Stomach (tissue), 4 donors: ENCODE measurements at regions not wholly inside any gene's neighbourhood (a gene's known extent, or its start where the extent isn't known, plus 50 kb on each side); places are given as distances from the start of the nearest gene placed in this dataset.

Source experiments
- EP300 ChIP-seq: sonication (generic); formaldehyde crosslinking; IDR thresholded peaks from one replicate; pipeline ENCODE4 v1.6.1; 2017; ENCODE audit warnings: antibody characterized with exemption
- POLR2A ChIP-seq, 4 donors: fragments of 450-650 bp; IDR thresholded peaks; one replicate each; pipeline ENCODE4 v1.6.1; 2016; ENCODE audit warnings: antibody characterized with exemption in 4 of 4, control low read depth in 2 of 4, mild to moderate bottlenecking in 1 of 4, moderate library complexity in 1 of 4
- TF ChIP-seq, protein P1 (sequence below), 7 experiments: fragments of 450-650 bp in 4 of 7; fragments of 200-600 bp in 3 of 7; sonication (generic) in 3 of 7; IDR thresholded peaks; one replicate each; pipeline ENCODE4 v1.5.1; 2016 to 2019; ENCODE audit warnings: antibody characterized with exemption in 7 of 7, control low read depth in 2 of 7, mild to moderate bottlenecking in 1 of 7

DNA sequence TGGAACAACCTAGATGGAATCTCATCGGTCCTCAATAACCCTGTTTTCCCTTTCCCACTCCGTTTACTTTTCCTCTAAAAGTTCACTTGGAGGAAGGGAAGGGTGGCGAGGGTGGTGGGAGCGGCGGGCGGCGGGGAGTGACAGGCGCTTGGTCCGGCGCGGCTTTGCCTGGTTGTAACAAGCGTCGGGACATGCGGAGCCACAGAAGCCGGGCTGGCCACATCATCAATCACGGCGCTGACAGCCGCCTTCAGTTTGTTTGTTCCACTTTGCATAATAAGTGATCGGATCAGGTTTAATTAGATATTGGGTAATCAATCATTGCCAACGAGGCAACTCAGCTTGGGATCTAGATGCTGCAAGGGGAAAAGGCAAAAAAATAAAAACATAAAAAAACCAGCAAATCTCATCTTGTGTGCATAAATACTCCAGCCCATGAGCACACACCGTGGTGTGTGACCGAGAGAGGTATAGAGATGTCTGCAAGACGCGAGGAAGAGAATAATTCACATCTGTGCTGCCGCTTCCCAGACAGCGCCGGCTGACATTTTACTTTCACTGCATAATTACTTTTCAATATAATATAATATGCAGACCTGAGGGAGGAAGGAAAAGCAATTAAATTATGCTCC lies 396.2 kb upstream of the IRX4 start:
- TF ChIP-seq, protein P1, sequence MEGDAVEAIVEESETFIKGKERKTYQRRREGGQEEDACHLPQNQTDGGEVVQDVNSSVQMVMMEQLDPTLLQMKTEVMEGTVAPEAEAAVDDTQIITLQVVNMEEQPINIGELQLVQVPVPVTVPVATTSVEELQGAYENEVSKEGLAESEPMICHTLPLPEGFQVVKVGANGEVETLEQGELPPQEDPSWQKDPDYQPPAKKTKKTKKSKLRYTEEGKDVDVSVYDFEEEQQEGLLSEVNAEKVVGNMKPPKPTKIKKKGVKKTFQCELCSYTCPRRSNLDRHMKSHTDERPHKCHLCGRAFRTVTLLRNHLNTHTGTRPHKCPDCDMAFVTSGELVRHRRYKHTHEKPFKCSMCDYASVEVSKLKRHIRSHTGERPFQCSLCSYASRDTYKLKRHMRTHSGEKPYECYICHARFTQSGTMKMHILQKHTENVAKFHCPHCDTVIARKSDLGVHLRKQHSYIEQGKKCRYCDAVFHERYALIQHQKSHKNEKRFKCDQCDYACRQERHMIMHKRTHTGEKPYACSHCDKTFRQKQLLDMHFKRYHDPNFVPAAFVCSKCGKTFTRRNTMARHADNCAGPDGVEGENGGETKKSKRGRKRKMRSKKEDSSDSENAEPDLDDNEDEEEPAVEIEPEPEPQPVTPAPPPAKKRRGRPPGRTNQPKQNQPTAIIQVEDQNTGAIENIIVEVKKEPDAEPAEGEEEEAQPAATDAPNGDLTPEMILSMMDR (IDR thresholded peaks at IDR 0.05) = no peak
- TF ChIP-seq EP300 (no peak), POLR2A (IDR thresholded peaks at IDR 0.05) (no peak)
